ENCODE measurements at regions not wholly inside any gene's neighbourhood (a gene's known extent, or its start where the extent isn't known, plus 50 kb on each side); places are given as distances from the start of the nearest gene placed in this dataset.
A peak's percentile ranks its signal among the peaks of the same experiment; 100 is the strongest.

GRCh38 chr2:55973673-55974072, 50.1 kb upstream of the EFEMP1 start:
- no peak for DNase-seq (ENCODE audit: low spot score)

- DNase-seq (ENCODE audit: low spot score) = no peak
Measured at GRCh38 chr2:55976681-55977080, 53.1 kb upstream of the EFEMP1 start.

GRCh38 chr2:55985406-55985805, 61.8 kb upstream of the EFEMP1 start:
- DNase-seq (ENCODE audit: low spot score) = no peak

- DNase-seq (ENCODE audit: low spot score) = no peak
Measured at GRCh38 chr2:55986001-55986400, 62.4 kb upstream of the EFEMP1 start.

- no peak for DNase-seq (ENCODE audit: low spot score)
Measured at GRCh38 chr2:55986700-55987440, 63.3 kb upstream of the EFEMP1 start.

- no peak for DNase-seq (ENCODE audit: low spot score)
Measured at GRCh38 chr2:55989405-55989804, 65.8 kb upstream of the EFEMP1 start.

- DNase-seq (ENCODE audit: low spot score) = no peak
Measured at GRCh38 chr2:55992455-55992854, 68.9 kb upstream of the EFEMP1 start.

GRCh38 chr2:55993685-55994084, 70.1 kb upstream of the EFEMP1 start:
- no peak for DNase-seq (ENCODE audit: low spot score)

GRCh38 chr2:55995211-55995610, 71.6 kb upstream of the EFEMP1 start:
- no peak for DNase-seq (ENCODE audit: low spot score)

GRCh38 chr2:55995902-55996301, 72.3 kb upstream of the EFEMP1 start:
- no peak for DNase-seq (ENCODE audit: low spot score)

- DNase-seq (ENCODE audit: low spot score) = no peak
Measured at GRCh38 chr2:55999231-55999630, 75.6 kb upstream of the EFEMP1 start.

GRCh38 chr2:55999790-56000189, 76.2 kb upstream of the EFEMP1 start:
- DNase-seq (ENCODE audit: low spot score) = no peak

GRCh38 chr2:56001947-56002346, 78.4 kb upstream of the EFEMP1 start:
- DNase-seq (ENCODE audit: low spot score) = no peak

GRCh38 chr2:56008661-56009431, 85.3 kb upstream of the EFEMP1 start:
- DNase-seq (ENCODE audit: low spot score) = peak; percentile 87

GRCh38 chr2:56009758-56010458, 86.3 kb upstream of the EFEMP1 start:
- DNase-seq (ENCODE audit: low spot score) = peak; percentile 70

- no peak for DNase-seq (ENCODE audit: low spot score)
Measured at GRCh38 chr2:56011624-56012023, 88.0 kb upstream of the EFEMP1 start.

GRCh38 chr2:56012221-56012765, 88.7 kb upstream of the EFEMP1 start:
- no peak for DNase-seq (ENCODE audit: low spot score)

- no peak for DNase-seq (ENCODE audit: low spot score)
Measured at GRCh38 chr2:56013475-56013874, 89.9 kb upstream of the EFEMP1 start.

- DNase-seq (ENCODE audit: low spot score) = no peak
Measured at GRCh38 chr2:56014046-56014730, 90.6 kb upstream of the EFEMP1 start.

GRCh38 chr2:56015711-56016115, 92.1 kb upstream of the EFEMP1 start:
- no peak for DNase-seq (ENCODE audit: low spot score)

- no peak for DNase-seq (ENCODE audit: low spot score)
Measured at GRCh38 chr2:56017784-56018183, 94.2 kb upstream of the EFEMP1 start.

- DNase-seq (ENCODE audit: low spot score) = no peak
Measured at GRCh38 chr2:56018267-56018666, 94.7 kb upstream of the EFEMP1 start.
